Stomach smooth muscle (tissue), 2 donors: ENCODE measurements at regions not wholly inside any gene's neighbourhood (a gene's known extent, or its start where the extent isn't known, plus 50 kb on each side); places are given as distances from the start of the nearest gene placed in this dataset.

ENCODE experiments used
- H3K27ac ChIP-seq: one replicate; pipeline ENCODE4 v1.7.0; 2013; ENCODE audit warnings: mild to moderate bottlenecking, low read length, inconsistent platforms
- H3K27me3 ChIP-seq, 2 donors: one replicate each; pipeline ENCODE4 v1.7.0; 2013; ENCODE audit warnings: low read length in 2 of 2; ENCODE audit not compliant: insufficient read depth in 2 of 2, control insufficient read depth in 1 of 2
- H3K36me3 ChIP-seq, 2 donors: one replicate each; pipeline ENCODE4 v1.7.0; 2013; ENCODE audit warnings: low read length in 2 of 2; ENCODE audit not compliant: control insufficient read depth in 2 of 2, insufficient read depth in 2 of 2
- H3K4me1 ChIP-seq: one replicate; pipeline ENCODE4 v1.7.0; 2013; ENCODE audit warnings: low read length; ENCODE audit not compliant: control insufficient read depth, insufficient read depth
- H3K4me3 ChIP-seq, 2 donors: one replicate each; pipeline ENCODE4 v1.7.0; 2013; ENCODE audit warnings: low read length in 2 of 2
- H3K9ac ChIP-seq, 2 donors: one replicate each; pipeline ENCODE4 v1.7.0; 2013; ENCODE audit warnings: low read length in 2 of 2, mild to moderate bottlenecking in 1 of 2
- H3K9me3 ChIP-seq, 2 donors: one replicate each; pipeline ENCODE4 v1.7.0; 2013; ENCODE audit warnings: low read length in 2 of 2; ENCODE audit not compliant: control insufficient read depth in 2 of 2
- donor health status: healthy.
- donor health status: Pancreatic carcinoma.

- no peak overlapping the region for H3K9ac ChIP-seq
- no peaks in the 10 kb centered on the region for H3K9me3 ChIP-seq
- H3K4me3 ChIP-seq = no peak overlapping the region
- no peaks in the 10 kb centered on the region for H3K27me3 ChIP-seq
- H3K27ac ChIP-seq = no peak overlapping the region
- H3K36me3 ChIP-seq = no peaks in the 10 kb centered on the region
- H3K4me1 ChIP-seq = no peaks in the 10 kb centered on the region
Measured at GRCh38 chr4:123573866-123574508, 177.4 kb downstream of the SPRY1 start.

GRCh38 chr4:123575291-123575690 lies 178.7 kb downstream of the SPRY1 start:
- H3K4me1 ChIP-seq = no peaks in the 10 kb centered on the region
- H3K9ac ChIP-seq = no peak overlapping the region
- H3K27me3 ChIP-seq = no peaks in the 10 kb centered on the region

DNA sequence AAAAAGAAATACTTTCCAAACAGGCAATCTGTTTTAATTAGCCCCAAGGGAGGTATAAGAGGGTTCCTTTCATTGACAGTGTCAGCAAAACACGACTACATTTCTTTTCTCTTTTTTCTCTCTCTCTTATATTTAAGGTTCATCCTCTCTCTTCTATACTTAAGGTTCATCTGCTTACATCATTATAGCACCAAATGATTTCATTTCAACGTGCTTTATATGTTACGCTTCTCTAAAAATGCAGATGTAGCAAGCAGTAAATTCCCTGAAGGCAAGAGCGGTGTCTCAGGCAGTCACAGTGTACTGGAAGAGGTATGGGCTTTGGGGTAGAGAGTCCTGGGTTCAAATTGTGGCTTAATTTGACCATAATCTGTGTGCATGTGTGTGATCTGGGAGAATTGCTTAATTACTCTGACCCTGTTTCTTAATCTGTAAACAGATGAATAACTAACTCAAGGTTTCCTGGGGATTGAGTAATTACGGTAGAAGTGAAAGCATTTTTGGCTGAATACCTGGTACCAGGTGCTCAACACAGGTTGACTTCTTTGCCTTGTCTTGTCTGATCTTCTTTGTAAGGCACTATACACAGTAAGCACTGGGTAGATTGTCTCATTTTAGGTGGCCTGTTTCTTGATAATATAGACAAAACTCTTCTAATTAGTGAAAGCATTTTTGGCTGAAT lies 180.8 kb downstream of the SPRY1 start:
- Histone ChIP-seq H3K36me3 (no peaks in the 10 kb centered on the region), H3K27ac (no peak overlapping the region), H3K9ac (no peak overlapping the region), H3K4me3 (no peak overlapping the region), H3K4me1 (no peaks in the 10 kb centered on the region), H3K27me3 (no peaks in the 10 kb centered on the region), H3K9me3 (peaks cover 5 to 10% of the 10 kb centered on the region in 2 donors)

More at GRCh38 chr4:123575291-123575690, 178.7 kb downstream of the SPRY1 start:
- no peaks in the 10 kb centered on the region for H3K9me3 ChIP-seq
- no peak overlapping the region for H3K27ac ChIP-seq
- H3K36me3 ChIP-seq = no peaks in the 10 kb centered on the region
- H3K4me3 ChIP-seq = no peak overlapping the region

DNA sequence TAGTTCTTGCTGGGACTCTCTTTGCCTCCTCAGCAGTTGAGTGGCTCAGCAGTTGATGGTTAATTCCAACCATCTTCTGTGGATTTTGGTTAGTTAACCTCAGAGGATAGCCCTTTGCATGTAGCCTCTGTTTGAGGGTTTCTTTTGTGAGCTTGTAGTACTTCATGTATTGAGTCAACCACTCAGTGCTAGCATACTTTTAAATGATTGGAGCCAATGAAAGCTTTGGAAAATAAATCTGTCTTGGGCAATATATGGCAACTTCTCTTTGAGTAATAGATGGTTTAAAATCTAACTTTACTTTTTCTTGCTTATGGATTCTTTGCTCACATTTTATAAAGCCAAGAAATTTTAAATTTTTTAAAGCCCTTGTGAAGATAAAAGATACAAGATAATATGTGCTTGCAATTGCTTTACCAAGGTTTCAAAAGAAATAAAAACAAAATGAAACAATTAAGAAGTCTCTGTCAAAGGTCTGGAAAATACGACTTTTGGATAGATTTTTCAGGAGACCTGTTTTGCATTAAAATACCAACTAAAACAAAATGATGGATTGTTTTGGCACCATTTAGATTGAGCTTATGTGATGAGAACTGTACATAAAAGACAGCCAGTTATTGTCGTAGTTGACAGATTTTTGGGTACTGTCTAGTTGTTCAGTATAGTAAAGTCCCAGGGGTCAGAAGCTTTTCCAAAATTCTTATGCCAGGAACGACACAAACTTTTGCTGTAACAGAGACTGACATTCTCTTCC lies 181.9 kb downstream of the SPRY1 start:
- H3K4me1 ChIP-seq = no peaks in the 10 kb centered on the region
- H3K36me3 ChIP-seq = no peaks in the 10 kb centered on the region
- H3K27ac ChIP-seq = no peak overlapping the region
- H3K4me3 ChIP-seq = no peak overlapping the region
- no peaks in the 10 kb centered on the region for H3K27me3 ChIP-seq
- H3K9me3 ChIP-seq = peaks cover 5 to 10% of the 10 kb centered on the region in 2 donors
- no peak overlapping the region for H3K9ac ChIP-seq

GRCh38 chr4:123579961-123580360 lies 183.4 kb downstream of the SPRY1 start:
- Histone ChIP-seq H3K9ac (no peak overlapping the region), H3K4me3 (no peak overlapping the region), H3K27me3 (no peaks in the 10 kb centered on the region), H3K27ac (no peak overlapping the region), H3K4me1 (no peaks in the 10 kb centered on the region), H3K36me3 (no peaks in the 10 kb centered on the region), H3K9me3 (peaks cover 5 to 10% of the 10 kb centered on the region in 2 donors)

- Histone ChIP-seq H3K9ac (no peak overlapping the region), H3K4me1 (no peaks in the 10 kb centered on the region), H3K27me3 (no peaks in the 10 kb centered on the region), H3K9me3 (peaks cover 5 to 10% of the 10 kb centered on the region in 2 donors), H3K36me3 (no peaks in the 10 kb centered on the region), H3K4me3 (no peak overlapping the region), H3K27ac (no peak overlapping the region)
Measured at GRCh38 chr4:123580981-123581664, 184.5 kb downstream of the SPRY1 start.

- Histone ChIP-seq H3K9ac (no peak overlapping the region), H3K4me3 (no peak overlapping the region), H3K36me3 (no peaks in the 10 kb centered on the region), H3K9me3 (peaks cover 5 to 10% of the 10 kb centered on the region in 2 donors), H3K27me3 (no peaks in the 10 kb centered on the region), H3K4me1 (no peaks in the 10 kb centered on the region), H3K27ac (no peak overlapping the region)
Measured at GRCh38 chr4:123581802-123582201, 185.2 kb downstream of the SPRY1 start.

DNA sequence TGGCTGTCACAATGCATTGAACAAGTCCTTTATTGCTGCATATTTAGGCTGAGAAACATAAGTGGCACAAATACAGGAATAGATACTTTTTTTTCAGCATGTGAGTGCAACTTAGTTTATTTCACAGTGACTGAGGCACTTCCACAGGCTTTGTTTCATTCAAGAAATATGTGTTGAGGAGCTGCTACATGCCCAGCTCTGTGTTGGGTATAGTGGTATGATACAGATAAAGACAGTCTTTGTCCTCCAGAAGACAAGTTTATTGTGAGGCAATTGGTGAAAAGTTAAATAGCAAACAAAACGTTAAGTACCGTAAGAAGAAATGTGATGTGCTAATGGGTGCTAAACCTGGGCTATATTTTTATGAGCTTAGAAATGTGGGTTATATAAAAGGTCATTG lies 186.4 kb downstream of the SPRY1 start:
- no peak overlapping the region for H3K27ac ChIP-seq
- peaks cover 5 to 10% of the 10 kb centered on the region in 2 donors for H3K9me3 ChIP-seq
- no peaks in the 10 kb centered on the region for H3K36me3 ChIP-seq
- peaks cover 2% of the 10 kb centered on the region for H3K4me1 ChIP-seq
- no peaks in the 10 kb centered on the region for H3K27me3 ChIP-seq
- H3K4me3 ChIP-seq = no peak overlapping the region
- H3K9ac ChIP-seq = no peak overlapping the region

GRCh38 chr4:123585111-123585510 lies 188.5 kb downstream of the SPRY1 start:
- Histone ChIP-seq H3K4me3 (no peak overlapping the region), H3K27me3 (no peaks in the 10 kb centered on the region), H3K9ac (no peak overlapping the region), H3K9me3 (peaks cover 5 to 10% of the 10 kb centered on the region in 2 donors), H3K4me1 (peaks cover 5% of the 10 kb centered on the region), H3K36me3 (no peaks in the 10 kb centered on the region), H3K27ac (no peak overlapping the region)

DNA sequence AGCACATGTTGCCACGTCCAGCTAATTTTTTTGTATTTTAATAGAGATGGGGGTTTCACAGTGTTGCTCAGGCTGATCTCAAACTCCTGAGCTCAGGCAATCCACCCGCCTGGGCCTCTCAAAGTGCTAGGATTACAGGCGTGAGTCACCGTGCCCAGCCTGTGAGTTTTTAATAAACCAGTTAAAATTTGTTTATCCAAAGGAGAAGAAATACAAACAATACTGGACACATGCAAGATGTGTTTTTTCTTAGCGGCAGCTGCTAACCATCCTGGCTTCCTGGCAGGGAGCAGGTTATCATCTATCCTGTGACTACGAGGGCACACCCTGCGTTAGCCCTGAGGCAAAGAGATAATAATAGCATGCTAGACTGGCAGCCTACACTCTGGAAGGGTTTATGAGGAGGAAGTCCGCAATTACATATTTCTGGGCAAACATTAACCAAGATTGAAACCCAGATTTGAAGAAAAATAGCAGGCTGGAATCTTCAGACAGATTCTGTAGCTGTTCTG lies 191.4 kb downstream of the SPRY1 start:
- peak overlapping the region in 1 of 2 donors; percentile 52 for H3K4me3 ChIP-seq
- H3K9me3 ChIP-seq = no peaks in the 10 kb centered on the region
- no peaks in the 10 kb centered on the region for H3K36me3 ChIP-seq
- peak overlapping the region in 1 of 2 donors; percentile 52 for H3K9ac ChIP-seq
- peak overlapping the region; percentile 80 for H3K27ac ChIP-seq
- peaks cover 5% of the 10 kb centered on the region for H3K4me1 ChIP-seq
- no peaks in the 10 kb centered on the region for H3K27me3 ChIP-seq
